ENCODE measurements at regions not wholly inside any gene's neighbourhood (a gene's known extent, or its start where the extent isn't known, plus 50 kb on each side); places are given as distances from the start of the nearest gene placed in this dataset.
"Not testable (repeated sequence)": the region's sequence is repeated elsewhere in the genome, so short reads cannot be mapped to it uniquely, and the experiment has no call there.

- DNase-seq: no peak
Measured at GRCh38 chr3:193124861-193125260, 116.2 kb upstream of the PLAAT1 start.

DNA sequence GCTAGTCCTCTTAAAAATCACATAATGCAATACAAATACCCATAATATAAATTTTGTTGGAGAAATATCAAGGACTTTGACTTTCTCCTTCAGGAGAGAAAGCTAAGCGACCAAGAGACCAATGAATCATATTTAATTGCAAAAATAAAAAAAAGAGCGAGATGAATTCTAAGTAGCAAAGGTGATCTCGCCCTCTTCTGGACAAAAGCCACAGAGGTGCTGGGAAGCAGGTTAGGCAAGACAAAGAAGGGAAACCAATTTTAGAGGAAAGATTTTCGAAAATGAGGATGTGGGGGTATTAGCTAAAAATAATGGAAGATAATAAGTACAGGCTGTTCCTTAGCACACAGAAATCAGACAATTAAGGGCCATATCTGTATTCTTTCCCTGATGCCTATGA lies 111.4 kb upstream of the PLAAT1 start:
- DNase-seq: no peak

DNA sequence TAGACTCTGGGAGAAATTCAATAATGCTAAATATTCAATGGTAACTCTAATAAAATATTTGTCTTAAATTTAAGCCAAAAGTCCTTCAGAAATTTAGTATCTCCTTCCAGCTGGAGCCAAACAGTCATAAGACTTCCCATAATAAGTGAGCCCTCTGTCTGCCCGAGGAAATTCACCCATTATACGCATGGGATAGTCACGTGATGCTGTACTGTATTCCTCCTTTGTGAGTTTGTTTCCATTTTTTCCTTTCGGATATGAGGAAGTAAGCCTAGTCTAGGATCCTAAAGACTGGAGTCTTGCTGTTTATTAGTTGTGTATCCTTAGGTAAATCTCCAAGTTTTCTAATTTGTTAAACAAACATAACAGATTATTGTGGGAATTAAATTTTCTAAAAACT lies 110.4 kb upstream of the PLAAT1 start:
- no peak for DNase-seq

- DNase-seq: no peak
Measured at GRCh38 chr3:193132241-193132640, 108.8 kb upstream of the PLAAT1 start.

- DNase-seq: no peak
Measured at GRCh38 chr3:193132964-193133363, 108.1 kb upstream of the PLAAT1 start.

DNA sequence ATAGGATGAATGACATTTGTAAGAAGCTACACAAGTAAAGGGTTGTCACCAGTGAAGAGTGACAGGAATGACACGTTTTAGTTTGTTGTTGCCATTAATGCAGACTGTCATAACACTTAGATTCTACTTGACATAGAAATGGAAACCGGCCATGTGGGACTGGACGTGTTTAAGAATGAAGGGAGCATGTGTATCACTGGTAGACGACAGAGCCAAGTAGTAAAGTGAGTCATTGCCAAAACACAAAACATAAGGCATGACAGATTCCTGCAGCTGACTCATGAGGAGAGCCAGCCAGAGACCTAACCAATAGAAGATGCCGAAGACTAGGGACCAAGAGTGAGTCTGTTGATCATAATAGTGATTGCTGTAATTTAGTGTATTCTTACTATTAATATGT lies 106.2 kb upstream of the PLAAT1 start:
- peak; percentile 80 for DNase-seq

DNA sequence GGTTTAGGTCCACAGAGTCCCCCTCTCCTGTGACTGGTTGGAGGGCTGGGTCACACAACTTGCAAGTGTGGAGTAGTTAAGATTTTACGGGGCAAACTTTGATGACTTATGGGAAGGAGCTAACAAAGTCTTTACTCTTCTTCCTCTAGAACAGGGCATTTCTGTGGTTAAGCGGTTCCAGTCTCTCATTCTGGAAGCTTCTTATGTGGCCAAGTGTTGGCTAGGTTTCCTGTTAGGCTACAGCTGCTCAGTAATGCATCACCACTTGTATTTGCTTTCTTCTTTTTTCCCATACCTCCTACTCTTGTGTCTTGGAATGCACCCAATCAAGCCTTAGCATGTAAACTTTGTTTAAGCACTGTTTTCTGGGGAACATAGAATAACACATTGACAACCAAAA lies 100.6 kb upstream of the PLAAT1 start:
- DNase-seq: no peak

DNA sequence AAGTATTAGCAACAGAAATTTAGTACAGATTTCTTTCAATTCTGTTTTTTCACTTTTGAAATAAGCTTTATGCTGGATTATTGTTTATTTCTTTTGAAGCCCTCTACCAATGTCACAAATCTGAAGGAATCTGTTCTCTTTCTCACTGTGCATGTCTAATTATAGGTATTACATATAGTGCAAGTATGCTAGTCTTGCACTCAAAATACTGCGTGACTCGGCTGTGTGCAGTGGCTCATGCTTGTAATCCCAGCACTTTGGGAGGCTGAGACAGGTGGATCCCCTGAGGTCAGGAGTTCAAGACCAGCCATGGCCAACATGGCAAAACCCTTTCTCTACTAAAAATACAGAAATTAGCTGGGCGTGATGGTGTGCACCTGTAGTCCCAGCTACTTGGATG lies 95.8 kb upstream of the PLAAT1 start:
- DNase-seq: no peak

DNA sequence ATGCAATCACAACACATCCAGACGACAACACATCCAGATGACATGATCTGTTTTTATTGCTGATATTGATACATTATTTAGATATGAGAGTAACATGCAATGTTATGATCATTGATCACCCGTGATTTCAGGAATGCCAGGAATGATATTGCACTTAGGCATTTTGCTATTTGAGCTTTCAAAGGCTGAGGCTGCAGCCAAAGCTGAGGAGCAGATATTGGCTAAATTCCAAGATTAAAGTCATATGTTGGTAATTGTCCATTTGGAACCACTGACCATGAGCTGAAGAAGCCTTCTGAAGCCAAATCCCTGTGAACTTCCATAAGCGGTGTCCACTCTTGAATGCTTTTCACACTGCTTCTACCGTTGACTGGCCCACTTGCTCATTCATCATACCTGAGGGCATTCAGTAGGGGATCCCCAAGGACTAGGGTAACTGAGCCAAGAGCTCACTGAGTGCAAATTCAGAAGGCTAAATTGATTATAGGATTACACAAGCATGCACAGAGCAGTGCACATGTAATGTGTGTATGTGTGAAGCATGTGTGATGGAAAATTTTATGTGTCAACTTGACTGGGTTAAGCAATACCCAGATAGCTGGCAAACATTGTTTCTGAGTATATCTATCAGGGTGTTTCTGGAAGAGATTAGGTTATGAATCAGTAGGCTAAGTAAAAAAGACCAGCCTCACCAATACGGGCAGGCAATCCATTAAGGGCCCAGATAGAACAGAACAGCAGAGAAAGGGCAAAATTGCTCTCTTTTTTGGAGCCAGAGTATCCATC lies 92.1 kb upstream of the PLAAT1 start:
- DNase-seq: no peak

- DNase-seq: no peak
Measured at GRCh38 chr3:193149998-193150397, 91.0 kb upstream of the PLAAT1 start.

DNA sequence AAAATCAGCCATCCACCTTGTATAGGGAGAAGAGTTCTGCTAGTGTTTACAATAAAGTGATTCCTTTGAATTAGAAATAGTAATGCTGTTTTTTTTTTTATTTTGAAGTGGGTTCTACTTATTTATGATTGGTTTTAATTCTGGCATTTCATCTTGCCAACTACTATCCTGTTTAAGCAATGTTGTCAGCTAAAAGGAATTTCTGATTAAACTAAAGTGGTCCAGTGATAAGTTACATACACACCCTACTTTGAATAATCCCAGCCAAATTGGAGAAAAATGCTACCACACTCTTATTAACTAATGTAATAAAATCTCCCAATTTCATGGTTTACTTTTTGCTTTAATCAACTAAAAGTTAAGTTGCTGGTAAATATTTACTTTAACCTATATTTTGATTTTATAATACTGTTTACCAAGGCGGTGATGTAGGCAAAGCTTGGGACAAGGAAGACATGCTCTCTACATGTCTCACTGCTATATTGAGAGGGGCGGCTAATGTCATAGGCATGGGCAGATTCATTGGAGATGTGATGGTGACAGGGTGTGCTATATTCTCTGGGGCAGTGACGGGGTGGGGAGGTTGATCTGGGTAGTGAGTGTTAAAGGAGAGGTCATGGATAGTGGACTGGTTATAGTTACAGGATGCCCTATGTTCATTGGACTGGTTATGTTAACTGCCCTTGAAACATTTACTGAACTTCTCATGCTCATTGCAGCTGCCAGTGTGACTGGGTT lies 85.8 kb upstream of the PLAAT1 start:
- not testable (repeated sequence) for DNase-seq

DNA sequence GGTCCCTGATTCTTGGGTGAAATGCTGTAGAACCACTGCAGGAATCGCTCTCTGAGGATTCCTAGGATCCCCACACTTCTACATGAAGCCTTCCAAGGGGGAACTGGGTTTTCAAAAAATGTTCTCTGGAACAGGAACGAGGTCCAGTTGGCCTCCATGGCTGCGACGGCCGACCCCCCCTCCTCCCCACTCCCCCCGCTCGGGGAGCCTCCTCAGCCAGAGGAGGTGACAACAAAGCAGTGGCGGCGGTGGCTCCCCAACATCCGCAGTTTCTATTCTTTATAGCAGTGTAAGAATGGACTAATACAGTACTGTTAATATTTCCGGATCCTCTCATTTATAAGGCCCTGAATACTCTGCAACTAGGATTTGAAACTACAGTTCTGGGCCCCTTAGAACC lies 84.0 kb upstream of the PLAAT1 start:
- DNase-seq: no peak

DNA sequence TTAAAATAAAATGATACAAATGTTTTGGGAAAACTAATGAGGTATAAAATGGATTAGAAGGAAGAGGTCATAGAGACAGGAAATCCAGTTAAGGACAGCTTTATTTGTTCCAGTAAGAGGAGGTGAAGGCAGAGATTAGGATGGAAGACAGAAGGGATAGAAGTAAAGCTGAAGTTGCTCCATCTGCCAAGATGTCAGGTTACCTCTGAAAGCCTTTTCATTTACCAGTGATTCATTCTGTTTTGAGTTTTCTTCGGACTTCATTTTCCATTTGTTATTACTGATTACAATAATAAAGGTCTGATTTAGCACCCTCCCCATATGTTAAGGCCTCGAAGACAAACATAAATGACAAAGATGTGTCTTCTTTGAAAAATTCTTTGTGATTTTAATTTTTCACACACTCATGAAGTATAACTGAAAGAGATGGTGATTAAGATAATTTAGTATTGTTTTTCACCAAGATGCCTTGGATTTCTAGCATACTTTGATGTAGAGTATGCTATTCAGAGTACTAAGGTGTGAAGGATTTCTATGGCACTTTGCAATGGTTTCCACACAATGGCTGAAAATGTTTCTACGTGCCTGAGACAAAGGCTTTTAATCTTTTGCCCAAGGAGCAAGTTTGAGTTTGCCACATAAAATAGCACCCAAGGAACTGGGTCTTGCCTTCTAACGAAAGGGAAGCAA lies 75.4 kb upstream of the PLAAT1 start:
- DNase-seq: no peak

GRCh38 chr3:193168931-193169330 lies 72.1 kb upstream of the PLAAT1 start:
- no peak for DNase-seq

GRCh38 chr3:193174140-193174539 lies 66.9 kb upstream of the PLAAT1 start:
- DNase-seq: no peak

DNA sequence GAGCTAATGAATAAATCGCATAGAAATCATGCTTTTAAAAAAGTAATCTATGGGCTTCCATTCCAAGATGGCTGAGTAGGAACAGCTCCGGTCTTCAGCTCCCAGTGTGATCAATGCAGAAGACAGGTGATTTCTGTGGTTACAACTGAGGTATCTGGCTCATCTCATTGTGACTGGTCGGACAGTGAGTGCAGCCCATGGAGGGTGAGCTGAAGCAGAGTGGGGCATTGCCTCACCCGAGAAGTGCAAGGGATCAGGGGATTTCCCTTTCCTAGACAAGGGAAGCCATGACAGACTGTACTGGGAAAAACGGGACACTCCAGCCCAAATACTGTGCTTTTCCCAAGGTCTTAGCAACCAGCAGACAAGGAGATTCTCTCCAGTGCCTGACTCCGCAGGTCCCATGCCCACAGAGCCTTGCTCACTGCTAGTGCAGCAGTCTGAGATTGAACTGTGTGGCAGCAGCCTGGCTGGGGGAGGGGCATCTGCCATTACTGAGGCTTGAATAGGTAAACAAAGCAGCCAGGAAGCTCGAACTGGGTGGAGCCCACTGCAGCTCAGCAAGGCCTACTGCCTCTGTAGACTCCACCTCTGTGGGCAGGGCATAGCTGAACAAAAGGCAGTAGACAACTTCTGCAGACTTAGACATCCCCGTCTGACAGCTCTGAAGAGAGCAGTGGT lies 61.5 kb upstream of the PLAAT1 start:
- DNase-seq: not testable (repeated sequence)

GRCh38 chr3:193187070-193187722 lies 53.8 kb upstream of the PLAAT1 start:
- DNase-seq: no peak

DNA sequence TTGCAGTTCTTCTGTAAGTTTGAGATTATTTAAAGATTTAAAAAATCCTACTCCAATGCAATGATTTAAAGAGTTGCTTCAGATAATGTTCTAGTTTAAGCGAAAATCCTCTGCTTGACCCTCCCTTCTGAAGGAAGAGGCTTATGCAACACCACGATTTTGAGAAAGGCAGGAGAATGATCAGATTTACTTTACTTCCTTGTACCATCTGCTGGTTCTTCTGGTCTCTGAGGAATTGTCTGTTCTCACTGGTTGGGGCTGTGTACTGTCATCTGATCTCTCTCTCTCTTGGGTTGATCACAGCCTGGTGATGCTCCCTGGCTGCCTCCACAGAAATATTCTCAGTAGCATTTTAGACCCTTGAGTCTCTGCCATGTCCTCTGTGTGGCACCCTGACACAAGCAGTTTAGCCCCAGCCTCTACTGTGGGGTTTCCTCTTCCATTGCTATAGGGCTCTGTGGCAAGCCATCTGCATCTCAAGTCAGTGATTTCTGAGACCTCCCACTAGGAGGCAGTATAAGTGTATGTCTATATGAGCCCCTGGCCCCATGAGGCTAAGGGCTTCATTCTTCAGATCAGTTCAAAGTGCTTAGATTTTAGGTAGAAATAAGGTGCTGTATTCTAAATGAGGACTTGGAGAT lies 50.8 kb upstream of the PLAAT1 start:
- DNase-seq: no peak
